ENCODE measurements at regions not wholly inside any gene's neighbourhood (a gene's known extent, or its start where the extent isn't known, plus 50 kb on each side); places are given as distances from the start of the nearest gene placed in this dataset.
"Not testable (repeated sequence)": the region's sequence is repeated elsewhere in the genome, so short reads cannot be mapped to it uniquely, and the experiment has no call there.

GRCh38 chr13:90884066-90884465 is 463.4 kb upstream of the MIR17HG start:
- no peak overlapping the region for H3K4me3 ChIP-seq
- ATAC-seq (no peak), DNase-seq (no peak)
- WGBS, 2 donors, result 73 to 76% methylated on average over 5 of the region's 5 CpGs
- intact Hi-C loops (cut with DNase I), result no loop called here
- no peaks in the 10 kb centered on the region for H3K9me3 ChIP-seq
- no peak overlapping the region for H3K27ac ChIP-seq
- peaks cover 0 to under 1% (median 0%) of the 10 kb centered on the region in 7 donors for H3K27me3 ChIP-seq
- TF ChIP-seq CTCF (IDR thresholded peaks at IDR 0.05), result no peak
- H3K36me3 ChIP-seq, result no peaks in the 10 kb centered on the region
- no peaks in the 10 kb centered on the region for H3K4me1 ChIP-seq

GRCh38 chr13:90889906-90890834 is 457.3 kb upstream of the MIR17HG start:
- WGBS, 2 donors, result 58 to 76% methylated on average over 4 of the region's 4 CpGs
- Histone ChIP-seq H3K36me3 (no peaks in the 10 kb centered on the region), H3K27ac (no peak overlapping the region), H3K9me3 (no peaks in the 10 kb centered on the region), H3K4me3 (no peak overlapping the region), H3K27me3 (no peaks in the 10 kb centered on the region), H3K4me1 (no peaks in the 10 kb centered on the region)
- intact Hi-C loops (cut with DNase I), result loop anchor here in 1 of 10 donors (5.0 kb wide), 1 partner anchor 452 kb away; no protein-coding TSS in a partner anchor
- DNase-seq, result no peak
- no peak for TF ChIP-seq CTCF (IDR thresholded peaks at IDR 0.05)
- no peak for ATAC-seq

- Histone ChIP-seq H3K27me3 (no peaks in the 10 kb centered on the region), H3K36me3 (no peaks in the 10 kb centered on the region), H3K4me3 (no peak overlapping the region), H3K9me3 (no peaks in the 10 kb centered on the region), H3K4me1 (no peaks in the 10 kb centered on the region), H3K27ac (no peak overlapping the region)
- ATAC-seq, result no peak
- TF ChIP-seq CTCF (IDR thresholded peaks at IDR 0.05), result no peak
- 89 to 95% methylated on average over 2 of the region's 2 CpGs for WGBS, 2 donors
- intact Hi-C loops (cut with DNase I), result loop anchor here in 1 of 10 donors (5.0 kb wide), 1 partner anchor 451 kb away; no protein-coding TSS in a partner anchor
- DNase-seq, result no peak
Measured at GRCh38 chr13:90891329-90891728, 456.2 kb upstream of the MIR17HG start.

- H3K27me3 ChIP-seq, H3K36me3 ChIP-seq, H3K4me3 ChIP-seq, DNase-seq, H3K9me3 ChIP-seq, ATAC-seq, H3K4me1 ChIP-seq, H3K27ac ChIP-seq: not testable (repeated sequence)
- intact Hi-C loops (cut with DNase I), result loop anchor here in 1 of 10 donors (5.0 kb wide), 1 partner anchor 449 kb away; no protein-coding TSS in a partner anchor
- WGBS, 2 donors, result 79 to 92% methylated on average over 6 of the region's 6 CpGs
Measured at GRCh38 chr13:90893199-90893598, 454.3 kb upstream of the MIR17HG start.

- intact Hi-C loops (cut with DNase I), result no loop called here
- no peak for ATAC-seq
- no peak for TF ChIP-seq CTCF (IDR thresholded peaks at IDR 0.05)
- DNase-seq, result no peak
- H3K4me1 ChIP-seq, result no peaks in the 10 kb centered on the region
- no peak overlapping the region for H3K4me3 ChIP-seq
- WGBS, 2 donors, result 76 to 87% methylated on average over 2 of the region's 2 CpGs
- H3K36me3 ChIP-seq, result no peaks in the 10 kb centered on the region
- H3K9me3 ChIP-seq, result no peaks in the 10 kb centered on the region
- H3K27me3 ChIP-seq, result no peaks in the 10 kb centered on the region
- H3K27ac ChIP-seq, result no peak overlapping the region
Measured at GRCh38 chr13:90896002-90896401, 451.5 kb upstream of the MIR17HG start.

Measured in heart right ventricle (tissue), 16 donors.